GM18907 (cell line): ENCODE measurements at regions not wholly inside any gene's neighbourhood (a gene's known extent, or its start where the extent isn't known, plus 50 kb on each side); places are given as distances from the start of the nearest gene placed in this dataset.

Experiments
- ATAC-seq: cut with Tn5 transposase; IDR thresholded peaks from one replicate; pipeline ENCODE4 v1.9.1; 2021; ENCODE audit warnings: mild to moderate bottlenecking, moderate library complexity; ENCODE audit not compliant: unreplicated experiment

DNA sequence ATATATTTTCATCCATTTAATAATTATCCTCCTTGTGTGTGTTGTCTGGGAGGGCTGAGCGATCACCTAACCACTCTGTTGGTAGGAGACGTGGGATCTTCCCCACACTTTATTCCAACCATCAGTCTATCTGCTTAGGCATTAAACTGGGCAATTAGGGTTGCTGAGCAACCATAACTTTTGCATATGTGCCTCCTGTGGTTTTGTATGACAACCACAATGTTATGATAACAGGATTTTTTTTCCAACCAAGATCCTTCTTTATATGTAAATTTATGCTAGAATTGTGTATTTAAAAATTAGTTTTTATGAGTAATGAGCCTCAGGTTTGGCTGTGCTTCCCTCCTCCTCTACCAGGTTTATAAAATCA, 495.0 kb upstream of the MGMT start:
- ATAC-seq = no peak

DNA sequence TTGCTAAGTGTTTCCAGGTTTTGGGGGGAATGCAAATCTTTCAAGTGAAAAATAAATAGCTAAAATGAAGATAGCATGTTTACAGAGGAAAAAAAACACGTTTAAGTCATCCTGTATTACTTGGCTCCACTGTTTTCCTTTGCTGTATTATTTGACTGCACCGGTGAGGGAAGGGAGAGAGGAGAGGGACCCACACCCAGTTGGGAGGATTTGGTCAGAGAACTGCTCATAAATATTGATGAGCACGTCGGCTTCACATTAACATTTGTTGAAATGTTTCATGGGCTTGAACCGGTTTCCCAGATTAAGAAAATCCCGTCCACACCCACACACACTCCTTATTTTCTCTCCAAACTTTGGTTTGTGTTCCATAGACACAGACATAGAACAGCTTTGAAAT, 493.8 kb upstream of the MGMT start:
- ATAC-seq = no peak

DNA sequence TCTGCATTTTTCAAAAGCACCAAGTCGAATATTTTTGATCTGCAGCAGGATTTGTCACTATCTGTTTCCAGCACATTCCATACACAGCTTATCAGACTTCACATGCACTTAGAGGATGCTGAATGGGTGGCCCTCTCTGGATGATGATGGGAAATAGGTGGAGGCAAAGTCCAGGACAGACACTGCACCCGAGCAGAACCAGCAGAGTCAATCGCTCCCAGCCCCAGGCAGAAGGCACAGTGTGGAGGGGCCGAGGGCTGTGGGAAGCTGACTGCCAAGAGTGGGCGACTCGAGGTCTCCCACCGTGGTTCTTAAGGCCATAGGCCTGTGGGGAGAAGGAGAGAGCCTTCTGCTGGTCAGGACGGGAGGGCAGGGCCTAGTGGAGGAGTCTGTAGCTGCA, 490.2 kb upstream of the MGMT start:
- no peak for ATAC-seq

DNA sequence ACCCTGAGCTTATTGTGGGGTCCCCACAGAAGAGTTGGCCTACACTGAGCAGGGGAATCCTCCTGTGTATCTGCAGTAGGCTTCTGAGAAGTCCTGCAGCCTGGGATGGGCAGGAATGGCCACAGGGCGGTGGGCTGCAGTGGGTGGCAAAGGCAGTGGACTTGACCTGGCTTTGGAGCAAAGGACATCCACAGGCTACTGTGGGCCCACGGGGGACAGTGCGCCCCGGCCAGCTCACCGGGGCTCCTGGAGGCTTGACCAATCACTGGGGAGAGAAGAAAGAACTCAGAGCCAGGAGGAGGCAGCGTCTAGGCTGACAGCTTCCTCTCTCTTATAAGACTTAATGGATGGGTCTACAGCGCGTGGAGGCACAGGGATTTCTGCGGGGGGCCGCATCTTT, 488.8 kb upstream of the MGMT start:
- no peak for ATAC-seq

DNA sequence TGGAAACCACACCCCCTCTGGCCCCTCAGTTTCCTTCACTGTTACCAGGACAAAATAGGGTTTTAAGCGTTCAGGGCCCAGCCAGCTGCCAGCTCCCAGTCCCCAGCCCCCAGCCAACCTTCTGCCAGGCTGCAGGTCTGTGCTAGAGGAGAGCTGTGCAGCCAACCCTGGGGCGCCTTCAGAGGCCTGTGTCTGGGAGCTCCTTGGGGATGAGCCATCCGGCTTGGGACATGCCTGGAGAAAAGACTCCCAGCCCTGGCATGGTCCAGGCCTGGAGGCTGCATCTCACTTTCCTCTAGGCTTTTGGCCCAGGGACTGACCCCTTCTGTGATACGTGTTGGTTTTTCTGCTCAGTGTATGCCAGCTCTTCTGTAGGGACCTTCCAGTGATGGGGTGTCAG, 487.6 kb upstream of the MGMT start:
- ATAC-seq = no peak

DNA sequence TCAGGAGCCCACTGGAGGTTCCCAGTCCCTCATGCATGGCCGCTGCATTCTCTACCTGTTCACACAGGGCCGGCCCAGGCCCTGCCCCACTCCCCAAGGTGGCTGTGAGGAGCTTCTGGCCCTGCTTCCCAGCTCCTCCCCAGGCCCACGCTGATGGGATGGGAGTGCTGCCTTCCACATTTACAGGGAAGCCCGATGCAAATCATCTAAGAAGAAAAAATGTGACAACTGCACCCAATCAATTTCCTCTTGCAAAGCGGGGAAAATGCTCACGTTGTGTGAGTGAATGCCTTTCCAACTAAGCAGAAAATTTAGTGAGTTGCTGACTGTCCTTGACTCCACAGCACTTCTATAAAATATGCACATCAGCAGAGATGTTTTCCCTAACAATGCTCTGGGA, 485.8 kb upstream of the MGMT start:
- no peak for ATAC-seq

DNA sequence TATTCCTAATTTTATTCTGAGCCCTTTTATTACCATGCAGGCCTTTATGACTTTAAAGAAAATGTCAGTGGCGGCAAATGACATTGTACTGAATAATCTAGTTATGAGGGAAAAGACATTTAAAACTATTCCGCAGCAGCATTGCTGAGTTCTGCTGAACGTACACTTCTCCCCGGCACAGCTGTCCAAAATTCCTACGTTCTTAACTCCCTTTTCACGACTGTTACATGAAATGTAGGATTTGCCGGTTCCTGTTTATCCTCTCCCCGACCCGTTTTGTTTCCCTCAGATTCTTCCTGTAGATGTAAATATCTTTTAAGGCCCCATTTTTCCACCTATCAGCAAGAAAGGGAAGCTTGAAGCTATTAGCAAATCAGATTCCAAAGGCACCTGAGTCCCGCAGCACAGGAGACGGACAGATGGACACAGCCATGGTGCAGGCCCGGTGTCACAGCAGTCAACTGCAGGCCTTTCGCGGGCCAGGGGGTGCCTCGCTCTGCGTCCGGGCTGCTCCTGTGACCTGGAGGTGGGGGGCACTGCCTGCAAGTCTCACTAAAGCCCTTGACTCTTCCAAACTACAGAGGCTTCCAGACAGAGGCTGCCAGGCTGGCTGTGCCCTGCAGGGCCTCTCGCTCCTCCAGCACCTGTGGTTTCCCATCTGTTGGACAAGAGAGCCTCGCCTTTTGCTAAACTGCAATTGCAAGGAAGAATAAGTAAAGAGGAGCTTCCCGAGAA, 485.0 kb upstream of the MGMT start:
- no peak for ATAC-seq

DNA sequence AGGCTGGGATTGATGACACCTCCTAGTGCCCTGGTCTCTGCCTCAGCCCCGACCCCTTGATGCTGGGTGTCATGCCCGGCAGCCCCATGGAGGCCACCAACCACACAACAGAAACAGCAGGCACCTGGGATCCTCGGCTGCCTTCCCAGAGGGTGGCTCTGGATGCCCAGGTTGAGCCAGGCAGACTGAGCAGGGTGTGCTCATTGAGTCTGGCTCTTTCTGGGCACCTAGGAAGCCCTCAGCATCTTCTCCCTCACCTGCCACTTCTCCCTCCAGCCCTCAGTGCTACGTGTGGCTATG, 484.5 kb upstream of the MGMT start:
- ATAC-seq = no peak

DNA sequence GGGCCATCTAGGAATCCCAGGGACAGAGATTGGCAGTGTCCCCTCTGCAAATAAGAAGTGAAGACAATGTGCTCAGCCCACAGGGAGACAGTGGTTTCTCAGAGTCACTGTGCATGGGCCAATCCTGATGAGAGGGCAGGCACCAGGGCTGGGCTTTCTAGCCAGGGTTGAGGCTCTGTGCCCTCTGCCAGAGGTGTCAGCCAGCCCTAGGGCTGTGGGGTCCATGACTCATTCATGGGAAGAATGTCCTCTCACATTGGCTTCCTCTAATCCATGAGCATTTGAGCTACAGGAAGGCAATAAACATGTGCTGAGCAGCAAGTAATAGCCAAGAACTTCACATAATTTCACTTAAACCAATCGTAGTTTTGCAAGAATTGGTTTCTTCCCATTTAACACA, 482.0 kb upstream of the MGMT start:
- ATAC-seq = no peak

DNA sequence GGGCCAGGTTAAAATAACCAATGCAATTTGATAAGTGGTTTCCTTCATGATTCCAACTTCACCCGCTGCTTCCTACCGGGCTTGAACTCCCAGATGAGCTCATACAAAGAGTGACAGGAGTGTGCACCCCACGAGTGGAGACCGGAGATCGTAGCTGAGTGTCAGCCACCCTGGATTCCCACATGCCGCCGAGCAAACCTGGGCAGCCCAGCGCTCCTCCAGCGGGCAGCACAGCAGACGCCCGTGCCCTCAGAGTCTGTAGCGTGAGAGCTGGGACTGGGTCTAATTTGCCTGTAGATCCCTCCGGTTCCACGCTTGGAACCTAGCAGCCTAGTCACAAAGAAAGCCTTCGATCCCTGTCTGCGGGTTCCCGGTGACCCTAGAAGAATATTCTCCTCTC, 476.1 kb upstream of the MGMT start:
- ATAC-seq = no peak

DNA sequence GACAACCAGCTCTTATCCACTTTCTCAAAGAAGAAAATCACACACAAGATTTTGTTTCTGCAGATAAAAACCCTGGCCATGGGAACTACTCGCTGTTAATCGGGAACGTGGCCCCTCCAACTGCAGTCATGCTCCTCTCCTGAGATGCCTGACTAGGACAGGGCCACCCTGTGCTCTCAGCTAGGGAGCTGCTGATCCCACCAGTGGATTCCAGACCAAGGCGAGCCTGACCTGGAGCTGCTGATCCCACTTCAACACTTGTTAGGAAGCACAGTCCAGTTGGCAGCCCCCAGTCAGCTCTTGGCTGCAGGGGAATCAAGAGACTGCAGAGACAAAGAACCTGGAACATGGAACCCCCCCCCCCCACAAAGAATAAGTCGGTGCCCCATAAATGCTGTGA, 474.3 kb upstream of the MGMT start:
- no peak for ATAC-seq

DNA sequence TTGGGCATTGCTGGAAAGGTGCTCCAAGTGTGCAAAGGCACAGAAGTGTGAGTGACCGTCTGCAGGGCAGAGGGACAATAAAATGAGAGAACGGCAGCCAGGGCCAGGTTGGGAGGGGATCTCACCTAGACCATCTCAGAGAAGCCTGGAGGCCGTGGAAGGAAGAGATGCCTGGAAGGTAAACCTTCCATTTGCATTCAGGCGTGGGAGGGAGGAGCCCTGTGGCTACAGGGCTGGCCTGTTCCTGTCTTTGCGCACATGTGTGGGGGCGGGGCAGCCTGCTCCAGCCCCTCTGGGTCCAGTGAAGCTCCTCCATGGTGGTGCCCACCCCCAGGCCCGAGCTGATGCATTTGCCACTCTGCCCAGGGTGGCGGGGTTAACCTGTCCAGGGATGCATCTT, 473.6 kb upstream of the MGMT start:
- no peak for ATAC-seq

DNA sequence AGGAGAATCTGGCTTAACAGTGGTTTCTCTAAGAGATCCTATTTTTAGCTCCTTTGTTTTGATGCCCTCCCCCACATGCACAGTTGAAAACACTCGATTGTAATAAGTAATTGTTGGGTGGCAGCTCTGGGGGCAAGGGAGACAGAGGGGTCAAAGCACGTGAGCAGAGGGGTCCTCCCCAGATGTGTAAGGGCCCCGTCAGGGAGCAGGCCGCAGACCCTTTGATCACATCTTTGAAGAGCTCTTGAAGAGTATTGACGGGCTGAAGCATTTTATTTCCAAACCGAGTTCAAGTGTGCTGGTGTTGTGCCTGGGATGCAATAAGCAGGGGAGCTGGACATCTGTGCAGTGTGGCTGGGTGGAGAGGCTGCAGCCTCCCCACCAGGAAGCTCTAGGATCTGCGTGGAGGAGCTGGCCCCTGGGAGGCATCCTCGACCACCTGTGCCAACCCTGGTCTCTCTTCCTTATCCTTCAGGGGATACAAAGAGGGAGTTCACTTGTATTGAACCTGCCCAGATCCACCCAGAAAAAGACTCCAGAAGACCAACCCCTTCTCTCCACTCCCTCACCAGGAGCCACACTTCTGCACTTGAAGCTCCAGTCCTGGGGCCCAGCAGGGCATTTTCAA, 473.0 kb upstream of the MGMT start:
- no peak for ATAC-seq

DNA sequence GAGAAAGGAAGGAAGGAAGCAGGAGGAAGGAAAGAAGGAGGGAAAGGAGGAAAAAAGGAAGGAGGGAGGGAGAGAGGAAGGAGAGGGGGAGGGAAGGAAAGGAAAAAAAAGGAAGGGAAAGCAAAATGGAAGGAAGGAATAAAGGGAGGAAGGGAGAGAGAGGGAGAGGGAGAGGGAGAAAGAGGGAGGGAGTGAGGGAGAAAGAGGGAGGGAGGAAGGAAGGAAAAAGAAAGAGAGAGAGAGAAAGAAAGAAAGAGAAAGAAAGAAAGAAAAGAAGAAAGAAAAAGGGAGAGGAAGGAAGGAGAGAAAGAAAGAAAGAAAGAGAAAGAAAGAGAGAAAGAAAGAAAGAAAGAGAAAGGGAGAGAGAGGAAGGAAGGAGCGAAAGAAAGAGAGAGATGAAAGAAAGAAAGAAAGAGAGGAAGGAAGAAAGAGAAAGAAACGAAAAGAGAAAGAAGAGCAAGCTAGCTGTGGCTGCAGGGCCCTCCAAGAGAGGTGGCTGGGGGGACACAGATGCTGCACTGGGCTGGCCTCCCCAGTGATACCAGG, 472.4 kb upstream of the MGMT start:
- ATAC-seq = no peak

DNA sequence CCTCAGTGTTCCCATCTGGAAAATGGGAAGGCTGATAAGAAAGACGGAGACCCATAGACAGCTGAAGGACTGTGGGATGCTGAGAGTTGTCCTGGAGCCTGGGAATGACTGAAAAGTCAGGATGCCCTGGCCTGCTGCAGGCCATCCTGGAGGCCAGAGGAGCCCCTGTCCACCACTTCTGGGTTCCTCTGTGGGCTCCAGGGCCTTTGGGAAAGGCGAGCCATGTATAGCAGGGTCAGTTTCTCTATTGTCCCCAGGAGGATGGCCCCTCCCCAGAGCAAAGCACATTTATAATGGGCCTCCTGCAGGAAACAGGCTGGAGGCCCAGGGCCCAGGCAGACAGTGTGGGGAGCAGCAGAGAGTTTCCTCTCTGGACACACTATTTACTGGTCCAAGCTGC, 471.4 kb upstream of the MGMT start:
- no peak for ATAC-seq

DNA sequence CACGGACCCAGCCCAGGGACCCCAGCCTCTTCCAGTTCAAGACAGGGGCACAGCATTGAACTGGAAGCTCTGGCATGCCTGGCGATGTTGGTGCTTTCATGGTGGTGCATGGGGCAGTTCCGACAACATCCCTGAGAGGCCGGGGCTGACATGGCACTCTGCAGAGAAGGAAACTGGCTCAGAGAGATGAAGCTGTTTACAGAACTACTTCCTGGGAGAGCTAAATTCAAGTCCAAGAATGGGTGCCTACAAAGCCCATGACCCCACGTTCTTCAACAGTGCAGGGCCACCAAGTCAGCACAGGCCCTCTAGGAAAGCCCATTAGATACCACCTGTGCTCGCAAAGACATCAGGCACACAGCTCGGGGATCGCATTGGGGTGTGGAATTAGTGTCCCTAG, 470.9 kb upstream of the MGMT start:
- ATAC-seq = no peak

DNA sequence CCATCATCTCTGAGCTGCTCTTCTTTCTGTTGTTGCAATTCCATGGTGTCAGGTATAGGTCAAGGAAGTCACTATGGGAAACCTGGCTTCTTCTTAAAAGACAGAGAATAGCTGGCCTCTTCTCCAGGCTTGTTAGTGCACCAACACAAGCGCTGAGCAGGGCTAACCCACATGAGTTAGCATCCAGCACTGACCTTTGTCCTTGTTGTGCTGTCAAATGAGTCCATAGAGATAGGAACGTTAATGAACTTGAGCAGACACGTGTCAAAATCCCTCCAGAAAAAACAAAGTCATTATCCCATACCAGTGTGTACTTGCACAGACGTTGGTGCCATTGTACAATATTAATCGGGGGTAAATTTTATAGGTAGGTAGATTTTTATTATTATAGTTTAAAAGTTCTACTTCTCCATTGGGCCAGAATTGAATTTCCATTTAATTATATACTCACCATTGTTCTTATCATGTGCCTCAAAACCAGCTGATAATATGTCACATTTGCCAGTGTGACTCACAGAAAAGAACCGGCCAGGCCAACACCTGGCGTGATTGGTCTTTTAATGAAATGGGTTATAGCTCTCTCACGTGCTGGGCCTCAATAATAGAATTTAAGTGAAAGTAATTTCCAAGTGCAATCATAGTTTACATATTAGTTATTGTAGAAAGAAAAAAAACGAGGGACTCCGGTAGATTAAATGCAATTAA, 468.8 kb upstream of the MGMT start:
- no peak for ATAC-seq

DNA sequence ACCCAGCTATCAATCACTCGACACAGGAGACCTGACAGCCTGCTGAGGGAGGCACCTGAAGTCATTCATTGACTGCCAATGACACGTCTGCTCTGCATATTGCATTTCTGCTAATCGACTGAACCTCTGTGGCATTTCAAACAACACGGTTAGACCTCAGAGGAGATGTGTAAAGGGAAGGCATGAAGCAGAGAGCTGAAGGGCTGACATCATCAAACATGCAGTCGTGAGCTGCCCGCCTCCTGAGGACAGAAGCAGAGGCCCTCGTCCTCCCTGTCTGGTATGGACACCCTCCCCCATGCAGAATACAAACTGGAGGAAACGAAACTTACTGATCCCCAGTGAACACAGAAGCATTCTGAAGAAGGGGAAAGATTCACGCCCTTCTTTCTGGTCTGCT, 462.6 kb upstream of the MGMT start:
- no peak for ATAC-seq

DNA sequence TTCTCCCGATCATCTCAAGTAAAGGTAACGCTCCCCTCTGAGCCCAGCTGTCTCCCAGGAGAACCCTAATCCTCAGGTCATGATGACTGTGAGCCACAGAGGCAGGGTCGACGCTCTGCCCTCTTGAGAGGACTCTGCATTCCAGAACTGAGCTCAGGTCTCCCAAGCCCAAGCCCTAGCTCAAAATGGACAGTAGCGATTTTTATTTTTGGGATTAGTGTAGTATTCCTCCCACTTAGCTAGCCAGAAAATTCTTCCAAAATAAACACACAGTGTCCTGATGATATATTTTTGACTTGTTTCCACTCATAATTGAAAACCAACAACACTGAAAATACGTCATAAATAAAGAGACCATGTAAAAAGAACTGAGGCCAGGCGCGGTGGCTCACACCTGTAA, 462.0 kb upstream of the MGMT start:
- ATAC-seq = no peak

DNA sequence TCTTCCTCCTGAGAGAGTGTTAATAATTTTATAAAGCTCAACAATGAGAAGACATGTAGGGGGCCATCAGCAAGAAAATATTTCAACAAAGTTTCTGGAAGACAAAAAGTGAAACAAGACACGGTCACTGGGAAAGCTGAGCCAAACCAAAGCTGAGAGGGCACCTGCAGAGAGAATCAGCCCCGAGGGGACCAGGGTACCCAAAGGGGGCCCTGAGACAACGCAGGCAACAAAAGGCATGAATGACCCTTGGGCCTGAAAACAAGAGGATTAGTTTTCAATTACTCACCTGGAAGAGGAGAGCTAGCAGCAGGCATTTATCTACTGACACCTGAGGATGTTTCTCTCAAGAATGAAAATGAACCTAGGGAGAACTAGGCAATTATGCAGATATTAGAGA, 461.2 kb upstream of the MGMT start:
- no peak for ATAC-seq

DNA sequence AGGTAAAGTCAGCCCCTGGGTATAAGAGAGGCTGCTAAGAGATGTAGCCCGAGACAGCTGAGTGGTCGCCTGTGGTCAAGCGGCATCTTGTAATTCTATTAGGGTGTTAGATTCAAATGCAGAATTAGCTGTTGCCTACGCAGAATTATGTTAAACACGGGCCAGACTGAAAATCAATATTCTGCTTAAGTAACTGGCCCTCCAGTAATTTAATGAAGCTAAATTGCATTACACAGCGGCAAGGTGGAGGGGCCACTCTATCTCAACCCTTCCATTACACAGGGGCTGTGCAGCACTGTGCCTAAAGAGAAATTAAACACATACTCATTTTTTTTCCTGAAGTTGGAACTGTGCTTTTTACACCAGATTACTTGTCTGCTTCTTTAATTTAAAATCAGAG, 448.5 kb upstream of the MGMT start:
- ATAC-seq = no peak

DNA sequence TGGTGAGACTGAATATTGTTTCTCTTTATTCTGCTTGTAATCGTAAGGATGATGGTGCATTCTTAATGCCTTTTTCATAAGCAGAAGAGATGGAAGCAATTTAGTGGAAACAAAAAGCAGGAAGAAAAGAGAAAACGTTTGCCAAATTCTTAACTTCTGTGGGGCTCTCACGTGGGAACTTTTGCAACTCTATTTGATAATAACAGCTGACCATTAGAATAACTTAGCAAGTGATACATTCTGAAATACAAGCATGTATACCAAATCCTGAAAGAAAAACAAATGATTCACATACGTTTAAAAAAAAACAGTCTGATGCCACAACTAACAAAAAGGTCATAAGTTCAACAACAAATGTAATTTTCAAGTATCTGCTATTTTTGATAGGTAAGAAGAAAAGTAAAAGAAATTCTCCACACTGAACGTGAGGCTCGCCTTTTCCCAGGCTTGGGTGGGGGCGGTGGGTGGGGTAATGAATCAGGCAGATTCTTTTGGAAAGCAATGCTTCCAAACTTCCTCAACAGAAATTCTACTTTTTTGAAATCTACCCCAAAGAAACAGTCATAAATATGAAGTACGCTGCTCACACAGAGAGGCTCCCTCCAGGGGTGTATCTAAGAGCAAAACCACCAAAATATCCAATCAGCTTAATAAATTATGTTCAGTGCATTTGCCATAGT, 446.2 kb upstream of the MGMT start:
- no peak for ATAC-seq
